ENCODE measurements at regions not wholly inside any gene's neighbourhood (a gene's known extent, or its start where the extent isn't known, plus 50 kb on each side); places are given as distances from the start of the nearest gene placed in this dataset.
"Not testable (repeated sequence)": the region's sequence is repeated elsewhere in the genome, so short reads cannot be mapped to it uniquely, and the experiment has no call there.

DNA sequence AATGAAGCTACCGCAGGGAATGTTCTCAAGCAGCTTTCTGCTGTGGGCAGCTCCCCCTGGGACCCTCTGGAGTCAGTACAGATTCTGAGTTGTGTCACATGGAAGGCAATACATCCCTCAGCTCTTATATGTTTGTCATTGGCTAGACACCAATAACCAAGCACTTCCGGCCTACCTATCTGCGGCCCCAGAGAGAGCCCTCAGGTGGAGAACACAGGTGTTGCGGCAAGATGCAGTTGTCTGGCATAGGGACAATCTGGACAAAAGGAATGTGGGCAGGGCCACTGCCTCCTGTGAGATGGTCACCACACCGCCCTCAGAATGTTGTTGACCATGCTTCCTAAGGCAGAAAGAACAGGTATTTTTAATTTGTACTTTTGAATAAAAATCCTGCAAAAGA is 118.7 kb downstream of the BRMS1L start:
- DNase-seq (ENCODE audit: low spot score): no peak

DNA sequence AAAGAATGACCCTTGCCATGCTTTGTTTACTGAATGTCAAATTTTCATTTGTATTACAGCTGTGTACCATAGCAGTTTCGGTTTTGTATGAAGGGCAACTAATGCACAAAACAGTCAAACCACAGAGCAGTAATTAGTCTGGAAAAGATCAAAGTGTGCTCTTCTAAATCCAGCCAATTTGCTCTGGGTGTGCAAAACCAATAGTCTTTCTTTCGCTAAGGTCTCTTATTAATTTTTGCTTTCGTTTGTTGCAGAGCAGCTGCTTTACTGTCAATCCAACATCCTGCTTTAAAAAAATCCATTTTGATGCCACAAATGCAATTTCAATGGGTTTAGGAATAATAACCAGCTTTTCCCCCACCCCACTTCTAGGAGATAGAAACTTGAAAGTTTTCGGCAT is 114.2 kb downstream of the BRMS1L start:
- DNase-seq (ENCODE audit: low spot score): no peak

DNA sequence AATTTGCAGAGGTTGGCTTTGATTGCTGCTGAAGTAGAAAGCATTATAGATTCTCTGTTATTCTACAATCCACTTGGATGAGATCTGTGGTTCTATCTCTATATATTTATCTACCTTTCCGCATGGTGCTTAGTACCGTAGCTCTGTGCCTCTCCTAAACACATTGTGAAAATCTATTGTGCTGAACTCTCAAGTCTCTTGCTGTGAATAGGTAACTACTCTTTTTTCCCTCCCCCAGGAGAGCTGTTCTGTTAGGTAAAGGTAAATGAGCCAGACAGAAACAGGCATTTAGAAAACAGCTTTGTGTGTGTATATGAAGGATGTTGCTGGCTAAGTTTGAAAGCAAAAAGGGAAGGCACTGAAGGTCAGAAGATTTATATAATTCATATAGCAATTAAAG is 112.6 kb downstream of the BRMS1L start:
- no peak for DNase-seq (ENCODE audit: low spot score)

DNA sequence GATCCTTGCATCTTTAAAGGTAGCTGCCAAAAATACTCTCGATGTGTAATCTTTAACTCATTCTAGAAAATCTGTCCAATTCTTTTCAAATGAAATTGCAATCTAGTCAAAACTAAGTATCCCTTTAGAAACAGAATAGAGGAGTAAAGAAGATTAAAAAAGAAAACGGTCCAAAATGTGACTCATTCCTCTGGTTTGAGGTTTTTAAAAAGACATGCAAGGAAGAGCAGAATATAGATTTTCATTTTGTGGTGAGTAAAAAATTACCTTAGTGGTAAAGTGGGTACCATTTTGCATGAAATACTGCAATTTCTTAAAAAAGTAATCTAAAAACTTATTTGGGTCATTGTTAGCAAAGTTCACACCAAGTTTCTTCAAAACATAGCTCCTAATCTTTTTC is 108.4 kb downstream of the BRMS1L start:
- DNase-seq (ENCODE audit: low spot score): no peak

- DNase-seq (ENCODE audit: low spot score): no peak
Observed at GRCh38 chr14:35932659-35933159, 106.6 kb downstream of the BRMS1L start.

GRCh38 chr14:35932136-35932535 is 106.0 kb downstream of the BRMS1L start:
- no peak for DNase-seq (ENCODE audit: low spot score)

DNA sequence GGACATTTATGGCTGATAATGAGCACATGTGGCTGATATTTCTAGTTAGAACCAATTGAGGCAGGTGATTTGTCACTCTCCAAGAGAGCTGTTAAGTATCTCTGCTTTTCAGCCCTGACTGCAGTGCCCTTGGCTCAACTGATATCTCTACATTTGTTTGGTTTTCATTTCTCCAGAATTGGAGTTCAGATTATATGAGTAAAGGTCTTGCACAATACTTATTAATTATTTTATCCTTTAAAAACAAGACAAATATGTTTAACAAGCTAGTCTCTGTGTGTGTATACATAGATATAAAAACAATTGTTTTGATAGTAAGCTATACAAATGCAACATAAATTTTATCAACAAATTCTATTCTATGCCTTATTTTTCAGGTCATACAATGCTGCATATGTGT is 105.2 kb downstream of the BRMS1L start:
- no peak for DNase-seq (ENCODE audit: low spot score)

GRCh38 chr14:35929186-35929585 is 103.0 kb downstream of the BRMS1L start:
- no peak for DNase-seq (ENCODE audit: low spot score)

GRCh38 chr14:35927727-35928126 is 101.6 kb downstream of the BRMS1L start:
- DNase-seq (ENCODE audit: low spot score): no peak

- DNase-seq (ENCODE audit: low spot score): no peak
Observed at GRCh38 chr14:35925319-35925718, 99.2 kb downstream of the BRMS1L start.

DNA sequence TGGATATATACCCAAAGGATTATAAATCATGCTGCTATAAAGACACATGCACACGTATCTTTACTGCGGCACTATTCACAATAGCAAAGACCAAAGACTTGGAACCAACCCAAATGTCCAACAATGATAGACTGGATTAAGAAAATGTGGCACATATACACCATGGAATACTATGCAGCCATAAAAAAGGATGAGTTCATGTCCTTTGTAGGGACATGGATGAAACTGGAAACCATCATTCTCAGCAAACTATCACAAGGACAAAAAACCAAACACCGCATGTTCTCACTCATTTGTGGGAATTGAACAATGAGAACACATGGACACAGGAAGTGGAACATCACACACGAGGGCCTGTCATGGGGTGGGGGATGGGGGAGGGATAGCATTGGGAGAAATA is 96.5 kb downstream of the BRMS1L start:
- DNase-seq (ENCODE audit: low spot score): not testable (repeated sequence)

GRCh38 chr14:35921745-35922144 is 95.6 kb downstream of the BRMS1L start:
- DNase-seq (ENCODE audit: low spot score): no peak

Measured in GM03348 (cell line).